ENCODE measurements at regions not wholly inside any gene's neighbourhood (a gene's known extent, or its start where the extent isn't known, plus 50 kb on each side); places are given as distances from the start of the nearest gene placed in this dataset.

DNA sequence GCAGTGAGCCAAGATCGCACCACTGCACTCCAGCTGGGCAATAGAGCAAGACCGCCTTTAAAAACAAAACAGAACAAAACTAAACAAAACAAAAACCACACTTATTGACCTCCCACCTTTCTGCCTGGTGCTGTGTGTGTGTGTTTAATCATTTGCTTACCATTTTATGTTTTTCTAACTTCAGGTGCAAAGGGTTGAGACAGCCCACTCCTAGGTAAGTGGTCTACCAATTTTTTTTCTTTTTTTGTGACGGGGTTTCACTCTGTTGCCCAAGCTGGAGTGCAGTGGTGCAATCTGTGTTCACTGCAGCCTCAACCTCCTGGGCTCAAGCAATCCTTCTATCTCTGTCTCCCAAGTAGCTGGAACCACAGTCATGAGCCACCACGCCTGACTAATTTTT, 65.8 kb downstream of the SALL1 start:
- no peak for DNase-seq

DNA sequence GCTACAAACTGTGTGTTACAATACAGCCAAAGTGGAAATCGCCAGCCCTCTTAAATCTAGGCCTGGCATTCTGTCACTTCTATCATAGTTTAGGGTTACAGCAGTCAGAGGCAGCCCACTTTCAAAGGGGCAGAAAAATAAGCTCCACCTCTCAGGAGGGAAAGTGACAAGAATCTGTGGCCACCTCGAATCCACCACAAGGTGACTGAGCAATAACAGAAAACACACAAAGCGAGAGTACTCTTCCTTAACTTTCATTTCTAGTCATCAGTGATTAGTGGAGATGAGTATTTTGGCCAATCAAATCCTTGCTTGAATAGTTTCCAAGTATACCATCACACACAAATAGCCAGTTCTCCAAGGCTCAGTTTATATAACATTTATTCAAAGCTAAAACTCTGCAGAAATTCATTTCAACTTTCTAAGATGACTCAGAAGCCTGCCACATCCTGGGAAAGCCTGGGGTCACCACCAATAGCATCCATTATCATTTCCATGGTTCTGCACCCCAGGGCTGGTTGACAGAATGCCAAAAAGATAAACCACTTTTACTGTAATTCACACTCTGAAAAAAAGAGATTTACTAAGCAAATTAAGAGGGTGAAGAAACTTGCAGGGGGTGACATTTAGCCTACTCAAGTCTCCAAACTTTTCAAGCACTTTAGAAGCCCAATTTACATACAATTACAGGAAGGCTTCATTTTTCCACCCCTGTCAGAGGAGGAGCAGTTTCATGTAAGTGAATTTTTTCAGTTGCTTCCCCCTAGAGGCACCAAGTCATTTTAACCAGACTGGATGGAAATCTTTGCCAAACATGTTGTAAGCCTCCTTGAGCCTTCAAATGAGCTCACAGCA, 66.8 kb downstream of the SALL1 start:
- no peak for DNase-seq

DNA sequence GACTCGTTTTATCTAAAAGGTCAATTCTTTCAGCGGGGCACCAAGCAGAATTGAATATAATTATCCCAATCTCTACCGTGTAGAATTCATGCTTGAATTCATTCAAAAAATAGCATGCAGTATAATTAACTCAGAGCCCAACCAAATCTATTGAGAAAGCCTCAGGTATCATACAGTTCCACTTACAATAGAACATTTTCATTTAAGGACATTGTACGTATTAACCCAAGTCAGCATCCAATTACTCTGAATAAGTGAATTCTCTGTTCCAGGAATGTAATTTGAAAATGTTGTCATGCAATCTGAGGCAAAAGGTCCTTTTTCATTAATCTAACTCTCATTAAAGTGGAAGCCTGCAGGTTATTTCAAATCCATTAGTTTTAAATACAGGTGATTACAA, 78.5 kb downstream of the SALL1 start:
- no peak for DNase-seq

DNA sequence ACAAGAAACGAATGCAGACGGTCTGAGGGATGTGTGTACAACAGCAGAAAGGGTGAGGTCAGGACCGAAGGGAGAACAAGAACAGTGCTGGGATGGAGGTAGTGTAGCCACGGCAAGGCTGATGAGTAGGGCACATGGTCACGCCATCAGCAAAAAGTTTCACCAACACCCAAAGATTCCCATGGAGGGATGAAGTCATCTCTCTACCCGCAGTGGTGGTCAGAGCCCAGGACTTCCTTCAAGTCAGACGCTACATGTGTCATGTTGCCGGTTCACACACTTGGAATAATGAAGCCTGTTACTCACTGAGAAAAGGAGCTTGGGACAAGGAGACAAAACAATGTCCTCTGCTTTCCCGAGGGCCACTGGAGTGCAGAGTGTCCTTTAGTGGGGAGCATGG, 79.7 kb downstream of the SALL1 start:
- no peak for DNase-seq

DNA sequence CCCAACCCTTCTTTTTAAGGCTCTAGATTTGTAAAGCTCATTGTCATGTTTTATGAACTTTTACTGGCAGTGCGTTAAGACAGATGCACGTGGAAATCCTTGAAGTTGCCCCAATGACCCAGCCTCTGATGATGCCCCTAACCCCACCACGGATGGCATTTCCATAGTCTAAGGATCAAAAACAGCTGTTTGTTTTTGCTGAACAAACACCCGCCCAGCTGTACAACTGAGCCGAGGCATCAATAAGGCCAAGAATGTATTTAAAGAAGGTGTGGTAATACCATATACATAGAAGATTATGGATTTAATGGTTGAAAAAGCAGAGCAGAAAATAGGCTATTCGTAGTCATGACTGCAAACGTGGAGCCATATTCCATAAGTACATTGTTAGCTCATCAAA, 83.7 kb downstream of the SALL1 start:
- DNase-seq: no peak

DNA sequence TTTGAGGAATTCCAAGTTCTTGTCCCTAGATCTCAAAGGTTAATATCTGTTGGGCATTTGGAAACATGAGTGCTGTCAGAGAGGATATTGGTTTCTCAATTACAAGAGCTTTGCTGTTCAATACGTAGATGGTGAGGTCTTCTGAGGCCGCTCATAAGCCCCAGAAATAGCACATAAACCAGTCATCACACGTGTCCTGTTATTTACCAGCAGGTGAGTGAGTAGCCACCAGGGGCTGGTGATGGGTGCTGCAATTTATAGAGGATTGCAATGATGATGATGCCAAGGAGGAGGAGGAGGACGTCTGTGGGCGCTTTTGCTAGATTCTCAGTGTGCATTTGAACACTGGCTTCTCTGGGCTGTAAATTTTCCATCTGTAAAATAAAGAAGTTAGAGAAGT, 89.0 kb downstream of the SALL1 start:
- no peak for DNase-seq

DNA sequence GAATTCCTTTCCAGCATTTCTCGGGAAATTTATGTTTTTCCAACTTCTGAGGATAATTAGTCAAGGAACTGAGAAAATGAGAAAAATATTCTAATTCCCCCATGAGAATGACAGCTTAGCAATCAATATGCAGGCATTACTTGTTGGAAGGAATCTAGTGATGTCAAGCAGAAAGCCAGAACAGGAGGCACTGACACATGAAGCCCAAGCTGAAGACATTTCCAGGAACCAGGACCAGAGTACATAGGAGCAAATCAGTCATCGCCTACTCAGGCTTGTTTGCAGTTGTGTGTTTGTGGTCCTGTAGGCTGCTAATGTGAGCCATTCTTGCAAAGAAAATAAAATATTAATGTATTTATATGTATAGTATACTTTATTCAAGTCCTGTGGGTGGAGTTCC, 89.7 kb downstream of the SALL1 start:
- no peak for DNase-seq

DNA sequence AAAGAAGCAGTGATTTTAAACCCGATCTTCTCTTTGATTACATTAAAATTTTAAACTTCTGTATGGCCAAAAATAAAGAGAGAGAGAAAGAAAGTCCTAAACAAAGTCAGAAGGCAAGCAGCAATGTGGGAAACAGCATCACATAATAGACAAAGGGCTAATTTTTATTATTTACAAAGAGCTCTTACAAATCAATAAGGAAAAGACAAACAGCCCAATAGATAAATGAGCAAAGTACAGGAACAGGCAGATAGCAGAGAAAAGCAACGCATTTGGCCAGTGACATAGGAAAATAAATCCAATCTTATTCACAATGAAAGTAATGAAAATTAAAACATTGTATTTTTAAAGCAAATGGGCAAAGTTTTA, 93.1 kb downstream of the SALL1 start:
- no peak for DNase-seq

DNA sequence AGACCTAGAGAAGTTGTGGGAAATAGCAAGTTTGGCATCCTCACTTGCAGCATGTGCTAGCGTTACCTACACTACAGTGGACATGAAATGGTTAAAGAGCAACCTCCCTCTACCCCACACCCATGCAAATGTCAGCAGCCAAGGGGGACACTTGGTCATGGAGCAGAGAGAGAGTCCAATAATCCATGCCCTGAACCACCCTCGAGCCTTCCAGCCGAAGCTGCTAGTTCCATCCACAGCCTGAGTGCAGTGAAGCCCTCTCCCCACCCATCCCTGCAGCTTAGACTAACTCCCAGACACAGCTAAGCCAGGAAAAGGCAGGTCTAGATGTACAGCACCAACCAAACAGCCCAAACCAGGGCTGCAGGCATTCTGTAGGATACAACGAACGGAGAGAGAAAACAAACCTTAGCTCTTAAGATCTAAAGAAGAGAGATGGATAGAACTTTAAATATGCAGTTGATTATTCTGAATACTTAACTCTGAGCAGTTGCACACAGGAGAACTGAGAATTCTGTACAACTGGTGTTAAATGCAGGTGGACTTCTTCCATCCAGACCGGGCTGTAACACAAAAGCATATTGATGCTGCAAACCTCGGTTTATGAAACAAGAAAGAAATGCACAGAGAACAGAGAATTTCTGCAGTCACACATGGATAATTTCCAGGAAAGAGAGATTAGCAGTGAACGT, 93.8 kb downstream of the SALL1 start:
- no peak for DNase-seq

DNA sequence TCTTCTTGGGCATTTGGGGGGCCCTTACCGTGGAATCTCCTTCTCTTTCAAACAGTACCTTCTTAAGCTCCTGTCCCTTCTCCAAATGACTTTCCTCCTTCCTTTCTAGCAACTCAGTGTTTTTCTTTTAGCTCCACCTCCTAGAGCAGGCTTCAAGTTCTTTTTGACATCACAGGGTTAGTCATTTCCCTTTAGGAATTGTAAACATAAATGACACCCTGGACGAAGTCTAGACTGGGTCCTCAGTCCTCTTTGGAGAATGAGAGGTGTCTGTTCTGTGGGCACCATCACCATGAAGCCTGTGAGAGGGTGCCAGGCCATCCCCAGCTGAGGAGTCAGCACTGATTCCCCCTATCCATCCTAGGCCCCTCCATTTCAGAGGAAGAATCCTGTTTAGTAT, 94.7 kb downstream of the SALL1 start:
- no peak for DNase-seq

DNA sequence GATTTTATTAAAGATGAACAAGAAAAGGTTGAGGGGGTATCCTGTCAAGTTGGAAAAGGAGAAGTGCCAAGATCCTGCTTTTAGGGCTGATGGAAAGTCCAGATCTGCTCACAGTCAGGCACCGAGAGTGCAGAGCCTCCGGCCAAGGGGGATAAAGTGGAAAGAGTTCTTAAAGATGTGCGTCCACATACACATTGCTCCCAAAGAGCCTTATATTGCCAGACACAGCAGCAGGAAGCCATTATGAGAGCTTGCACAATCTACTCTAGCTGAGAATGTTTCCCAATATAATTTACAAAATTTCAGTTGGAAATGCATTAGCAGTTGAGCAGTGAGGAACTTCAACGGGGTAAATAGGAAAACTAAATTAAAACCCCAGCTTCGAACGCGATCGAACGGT, 95.6 kb downstream of the SALL1 start:
- DNase-seq: no peak

DNA sequence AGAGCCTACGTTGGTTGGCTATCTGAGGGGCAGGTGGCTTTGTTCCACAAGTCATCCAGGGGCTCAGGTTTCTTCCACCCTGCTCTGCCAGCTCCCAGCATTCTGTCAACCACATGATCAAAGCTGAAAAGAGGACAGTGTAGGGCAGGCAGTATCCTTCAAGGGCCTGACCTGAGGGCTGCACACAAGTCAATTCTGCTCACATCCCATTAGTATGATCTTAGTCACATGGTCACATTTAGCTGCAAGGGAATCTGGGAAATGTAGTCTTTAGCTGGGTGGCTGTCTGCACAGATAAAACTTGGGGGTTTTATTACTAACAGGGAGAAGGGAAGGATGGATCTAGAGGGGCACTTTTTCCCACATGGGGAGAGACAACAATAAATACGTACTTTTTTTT, 97.3 kb downstream of the SALL1 start:
- no peak for DNase-seq

DNA sequence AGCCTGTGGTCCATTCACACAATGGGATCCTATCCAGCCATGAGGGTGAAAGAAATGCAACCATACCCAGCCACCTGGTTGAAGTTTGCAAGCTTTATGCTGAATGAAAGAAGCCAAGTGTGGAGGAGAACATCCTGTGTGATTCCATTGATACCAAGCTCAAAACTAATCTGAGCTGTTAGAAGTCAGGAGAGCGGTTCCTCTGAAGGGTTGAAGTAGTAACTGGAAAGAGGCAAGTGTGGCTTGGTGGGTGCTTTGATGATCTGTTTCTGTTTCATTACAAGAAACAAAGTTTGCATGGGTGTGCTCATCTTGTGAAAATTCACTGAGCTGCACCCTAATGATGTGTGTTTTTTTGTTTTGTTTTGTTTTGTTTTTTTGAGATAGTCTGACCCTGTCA, 99.4 kb downstream of the SALL1 start:
- no peak for DNase-seq

DNA sequence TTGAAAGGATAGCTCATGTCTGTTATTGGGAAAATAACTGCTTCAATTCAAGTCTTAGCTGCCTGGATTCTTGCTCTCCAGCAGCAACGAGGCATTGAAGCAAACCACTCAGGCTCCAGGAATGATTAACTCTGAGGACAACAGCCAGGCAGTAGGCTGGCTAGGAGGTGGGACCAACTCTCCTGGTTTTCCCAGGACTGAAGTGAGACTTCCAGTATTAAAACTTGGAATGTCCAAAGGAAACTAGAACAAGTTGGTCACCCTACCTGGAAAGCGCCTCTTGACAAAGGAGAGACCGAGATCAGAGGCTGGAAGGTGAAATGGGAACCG, 100.7 kb downstream of the SALL1 start:
- DNase-seq: no peak

DNA sequence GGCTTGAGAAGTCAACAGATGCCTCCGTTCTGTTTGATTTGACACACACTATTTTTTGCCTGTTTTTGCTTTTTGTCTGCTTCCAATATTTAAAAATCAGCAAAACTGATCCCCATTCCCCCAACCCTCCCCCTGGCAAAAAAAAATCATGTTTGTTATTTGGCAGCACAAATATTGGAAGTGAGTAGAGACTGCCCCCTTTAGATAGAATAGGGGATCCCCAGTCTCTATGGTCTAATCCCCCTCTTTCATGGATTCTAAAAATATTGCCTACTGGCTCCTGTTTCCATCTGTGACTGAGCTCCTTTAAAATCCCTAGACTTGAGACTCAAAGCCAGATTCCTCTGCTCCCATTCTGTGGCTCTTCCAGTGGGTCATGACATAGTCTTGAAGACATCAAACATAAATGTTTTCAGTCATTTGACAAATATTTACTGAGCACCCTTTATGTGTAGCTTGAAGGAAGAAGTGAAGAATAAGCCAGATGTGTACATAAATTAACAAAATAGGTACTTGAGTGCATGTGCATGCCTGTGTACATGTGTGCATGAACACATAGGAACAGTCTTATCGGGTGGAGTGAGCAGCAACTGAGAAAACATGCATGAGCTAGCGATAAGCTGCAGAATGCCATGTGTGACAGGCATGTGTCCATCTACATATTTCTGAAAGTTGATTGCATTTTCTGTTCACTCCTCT, 101.2 kb downstream of the SALL1 start:
- no peak for DNase-seq

DNA sequence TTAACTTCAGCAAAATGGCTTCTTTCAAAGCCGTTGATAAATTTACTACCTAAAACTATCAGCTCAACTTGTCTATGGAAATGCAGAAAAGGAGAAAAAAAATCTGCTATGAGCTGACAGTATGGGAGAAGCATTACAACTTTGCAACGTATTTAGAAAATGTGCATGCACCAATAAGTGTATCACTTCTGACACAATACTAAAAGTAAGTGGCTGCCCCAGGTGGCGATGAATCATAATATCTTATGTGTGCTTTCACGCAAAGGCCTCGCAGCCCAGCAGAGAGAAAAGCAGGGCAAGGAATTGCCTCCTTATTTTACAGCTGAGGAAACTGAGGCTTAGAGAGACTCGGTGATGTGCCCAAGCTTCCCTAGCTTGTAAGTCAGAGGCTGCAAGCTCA, 101.8 kb downstream of the SALL1 start:
- DNase-seq: no peak

DNA sequence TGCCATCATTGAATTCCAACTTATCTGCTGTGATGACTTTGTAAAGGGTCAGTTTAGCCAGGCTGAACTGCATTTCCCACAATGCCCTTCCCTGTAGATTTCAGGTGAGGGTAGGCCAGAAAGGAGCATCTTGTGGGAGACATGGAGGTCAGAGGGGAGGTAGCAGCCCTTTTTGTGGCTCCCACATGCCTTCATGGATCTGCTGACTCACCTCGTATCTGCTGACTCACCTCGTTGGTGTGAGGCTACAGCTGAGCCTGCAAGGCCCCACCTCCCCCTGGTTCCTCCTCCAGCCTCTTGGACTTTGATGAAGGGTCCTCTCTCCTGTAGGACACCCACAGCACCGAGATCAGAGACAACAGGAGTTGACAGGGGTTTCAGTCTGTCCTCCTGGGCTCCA, 102.5 kb downstream of the SALL1 start:
- no peak for DNase-seq

DNA sequence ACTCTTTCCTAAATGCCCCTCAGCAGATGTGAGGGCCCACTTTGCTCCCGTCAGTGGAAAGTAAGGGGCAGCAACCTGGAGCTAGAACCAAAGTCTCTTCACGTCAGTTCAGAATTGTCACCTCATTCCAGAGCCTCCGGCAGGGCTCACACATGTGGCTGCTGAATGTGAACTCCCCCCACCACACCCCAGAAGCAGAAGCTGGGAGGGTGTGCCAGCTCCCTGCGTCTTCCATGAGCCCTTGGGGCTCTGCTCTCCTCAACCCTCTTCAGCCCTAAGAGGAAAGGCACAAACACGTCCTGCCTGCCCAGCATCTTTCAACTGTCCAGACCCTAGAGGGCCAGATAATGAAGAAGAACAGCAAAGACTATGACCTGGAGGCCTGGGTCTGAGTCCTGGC, 105.3 kb downstream of the SALL1 start:
- DNase-seq: no peak

DNA sequence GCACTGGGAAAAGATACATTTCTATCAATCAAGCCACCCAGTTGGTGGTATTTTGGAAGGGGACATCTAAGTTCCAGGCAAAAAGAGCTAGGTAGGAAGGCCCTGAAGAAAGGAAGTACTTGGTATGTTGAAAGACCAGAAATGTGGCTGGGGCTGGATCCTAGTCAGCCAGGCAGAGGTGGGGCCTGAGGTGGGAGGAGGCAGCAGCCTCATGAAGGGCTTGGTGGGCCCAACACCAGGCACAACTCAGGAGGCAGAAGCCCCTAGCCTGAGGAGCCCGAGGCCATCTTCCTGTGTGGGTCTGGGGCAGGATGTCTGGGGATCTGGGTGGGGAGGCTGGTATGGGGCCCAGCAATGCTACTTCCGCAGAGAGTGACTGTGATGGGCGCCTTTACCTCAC, 105.9 kb downstream of the SALL1 start:
- DNase-seq: no peak

DNA sequence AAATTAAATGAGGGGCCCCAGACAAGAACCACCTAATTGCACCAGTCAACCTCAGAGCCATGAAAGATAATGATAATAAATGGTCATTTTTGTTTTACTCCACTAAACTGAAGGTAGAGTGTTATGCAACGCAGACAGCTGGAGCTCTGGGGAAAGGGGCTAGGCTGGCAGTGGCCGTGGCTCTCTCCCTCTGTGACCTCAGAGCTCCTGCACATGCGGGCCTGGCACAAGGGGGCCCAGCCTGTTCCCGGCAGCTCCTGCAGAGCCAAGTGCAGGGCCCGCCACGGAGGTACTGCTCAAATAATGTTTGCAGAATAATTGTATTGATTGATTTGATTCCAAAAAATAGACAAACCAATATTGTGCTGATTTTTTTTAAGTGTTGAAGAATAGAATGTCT, 109.5 kb downstream of the SALL1 start:
- no peak for DNase-seq

DNA sequence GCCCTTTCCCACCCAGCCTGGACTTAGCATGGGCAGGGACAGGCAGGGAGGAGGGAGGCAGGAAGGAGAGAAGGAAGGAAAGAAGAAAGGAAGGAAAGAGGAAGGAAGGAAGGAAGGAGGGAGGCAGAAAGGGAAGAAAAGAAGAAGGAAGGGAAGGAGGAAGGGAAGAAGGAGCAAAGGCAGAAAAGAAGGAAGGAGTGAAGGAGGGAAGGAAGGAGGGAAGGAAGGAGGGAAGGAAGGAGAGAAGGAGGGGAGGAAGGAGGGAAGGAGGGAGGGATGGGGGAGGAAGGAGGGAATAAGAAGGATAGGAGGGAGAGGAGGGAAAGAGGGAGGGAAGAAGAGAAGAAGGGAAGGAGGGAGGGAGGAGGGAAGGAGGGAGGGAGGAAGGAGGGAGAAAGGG, 110.4 kb downstream of the SALL1 start:
- DNase-seq: no peak

DNA sequence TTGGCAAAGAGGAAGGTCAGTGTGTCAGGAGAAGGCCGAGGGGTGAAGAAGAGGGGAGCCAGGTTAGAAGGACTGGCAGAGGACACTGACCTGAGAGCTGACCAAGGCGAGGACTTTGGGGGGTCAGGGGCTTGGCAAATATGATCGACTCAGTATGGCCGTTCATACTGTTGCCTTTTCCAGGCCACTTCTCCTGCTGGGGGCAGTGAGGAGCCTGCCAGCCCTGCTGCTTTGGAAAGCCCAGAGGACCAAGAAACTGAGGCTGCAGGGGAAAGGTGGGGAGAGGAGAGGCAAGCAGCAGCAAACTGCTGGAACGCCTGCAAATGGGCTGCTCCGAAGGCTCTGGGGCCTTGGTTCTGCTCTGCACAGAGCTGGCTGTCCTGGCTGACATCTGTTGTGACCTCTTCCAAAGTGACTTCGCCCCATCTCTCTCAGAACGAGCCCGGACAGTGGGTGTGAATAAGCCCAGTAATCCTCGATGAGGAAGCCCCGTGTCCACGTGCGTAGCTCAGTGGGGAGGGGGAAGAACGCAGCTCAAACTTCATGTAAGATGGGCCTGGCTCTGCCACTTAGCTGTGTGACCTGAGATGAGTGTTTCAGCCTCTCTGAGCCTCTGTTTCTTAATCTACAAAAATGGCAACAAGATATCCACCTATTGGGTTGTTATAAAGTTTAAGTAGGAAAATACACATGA, 111.3 kb downstream of the SALL1 start:
- no peak for DNase-seq

DNA sequence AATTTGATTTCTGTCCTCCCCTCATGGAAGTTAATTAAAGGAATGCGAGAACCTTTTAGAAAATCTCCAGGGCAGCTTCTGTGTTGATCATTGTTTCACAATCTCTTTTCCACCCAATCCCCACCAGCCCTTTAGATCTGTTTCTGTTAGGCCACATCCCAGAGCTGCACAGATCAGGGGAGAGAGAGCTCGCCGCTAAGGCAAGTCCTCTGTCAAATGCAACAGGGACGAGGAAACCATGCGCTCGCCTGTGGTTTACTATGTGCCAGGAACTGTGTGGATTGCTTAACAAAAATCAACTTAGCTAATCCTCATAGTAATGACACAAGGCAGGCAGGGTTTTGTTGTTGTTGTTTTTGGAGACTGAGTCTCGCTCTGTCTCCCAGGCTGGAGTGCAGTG, 115.4 kb downstream of the SALL1 start:
- no peak for DNase-seq

DNA sequence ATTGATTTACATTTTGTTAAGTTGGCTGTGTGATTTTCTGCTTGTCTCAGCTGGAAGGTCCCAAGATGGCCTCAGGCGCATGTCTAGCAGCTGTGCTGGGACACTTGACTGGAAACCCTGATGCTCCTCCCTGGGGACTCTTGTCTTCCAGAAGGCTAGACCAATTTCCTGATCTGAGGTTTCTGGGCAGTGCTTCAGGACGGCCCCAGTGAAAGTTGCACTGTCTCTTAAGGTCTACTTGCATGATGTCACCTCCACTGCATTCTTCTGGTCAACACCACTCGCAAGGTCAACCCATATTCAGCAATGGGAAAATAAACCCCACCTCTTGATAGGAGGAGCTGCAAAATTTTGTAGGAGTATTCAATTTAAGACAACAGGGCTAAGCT, 116.0 kb downstream of the SALL1 start:
- no peak for DNase-seq

Data from stimulated activated CD4-positive, alpha-beta T cell treated with anti-CD3 and anti-CD28 coated beads, Interleukin-12 subunit alpha, Interleukin-12 subunit beta, amount 100 ng/mL, for 4 hours (primary cell).